CD4-positive, alpha-beta T cell treated with Interleukin-6 for 4 hours (primary cell): ENCODE measurements at regions not wholly inside any gene's neighbourhood (a gene's known extent, or its start where the extent isn't known, plus 50 kb on each side); places are given as distances from the start of the nearest gene placed in this dataset.
"Not testable (repeated sequence)": the region's sequence is repeated elsewhere in the genome, so short reads cannot be mapped to it uniquely, and the experiment has no call there.

Experiments
- DNase-seq: peaks from one replicate; pipeline ENCODE4 v3.0.0-alpha.2; 2020; ENCODE audit warnings: mixed read lengths

GRCh38 chr15:96472681-96473080 lies 142.2 kb downstream of the NR2F2 start:
- DNase-seq, result no peak

GRCh38 chr15:96473556-96473955 lies 143.1 kb downstream of the NR2F2 start:
- no peak for DNase-seq

GRCh38 chr15:96474231-96474664 lies 143.7 kb downstream of the NR2F2 start:
- no peak for DNase-seq

GRCh38 chr15:96477227-96477626 lies 146.7 kb downstream of the NR2F2 start:
- no peak for DNase-seq

GRCh38 chr15:96484412-96484811 lies 153.9 kb downstream of the NR2F2 start:
- not testable (repeated sequence) for DNase-seq

- no peak for DNase-seq
Measured at GRCh38 chr15:96484830-96485229, 154.3 kb downstream of the NR2F2 start.

- DNase-seq, result no peak
Measured at GRCh38 chr15:96487245-96487644, 156.7 kb downstream of the NR2F2 start.

- DNase-seq, result not testable (repeated sequence)
Measured at GRCh38 chr15:96491066-96491699, 160.7 kb downstream of the NR2F2 start.

- DNase-seq, result not testable (repeated sequence)
Measured at GRCh38 chr15:96491700-96492644, 161.5 kb downstream of the NR2F2 start.

GRCh38 chr15:96494505-96494904 lies 164.0 kb downstream of the NR2F2 start:
- no peak for DNase-seq

- no peak for DNase-seq
Measured at GRCh38 chr15:96495386-96495785, 164.9 kb downstream of the NR2F2 start.

GRCh38 chr15:96497951-96498350 lies 167.5 kb downstream of the NR2F2 start:
- no peak for DNase-seq

- no peak for DNase-seq
Measured at GRCh38 chr15:96500508-96500907, 170.0 kb downstream of the NR2F2 start.

GRCh38 chr15:96501362-96501761 lies 170.9 kb downstream of the NR2F2 start:
- DNase-seq, result no peak

GRCh38 chr15:96502196-96502595 lies 171.7 kb downstream of the NR2F2 start:
- no peak for DNase-seq

GRCh38 chr15:96503276-96503675 lies 172.8 kb downstream of the NR2F2 start:
- no peak for DNase-seq

GRCh38 chr15:96504371-96504770 lies 173.9 kb downstream of the NR2F2 start:
- DNase-seq, result no peak

- no peak for DNase-seq
Measured at GRCh38 chr15:96505014-96505413, 174.5 kb downstream of the NR2F2 start.

GRCh38 chr15:96514607-96515285 lies 184.2 kb downstream of the NR2F2 start:
- DNase-seq, result no peak

- DNase-seq, result no peak
Measured at GRCh38 chr15:96515371-96515770, 184.9 kb downstream of the NR2F2 start.

GRCh38 chr15:96521386-96521785 lies 190.9 kb downstream of the NR2F2 start:
- DNase-seq, result no peak

GRCh38 chr15:96524676-96525417 lies 194.3 kb downstream of the NR2F2 start:
- DNase-seq, result no peak

GRCh38 chr15:96535148-96535547 lies 204.6 kb downstream of the NR2F2 start:
- DNase-seq, result no peak
